ENCODE measurements at regions not wholly inside any gene's neighbourhood (a gene's known extent, or its start where the extent isn't known, plus 50 kb on each side); places are given as distances from the start of the nearest gene placed in this dataset.
"Not testable (repeated sequence)": the region's sequence is repeated elsewhere in the genome, so short reads cannot be mapped to it uniquely, and the experiment has no call there.

- Histone ChIP-seq H3K27me3 (ENCODE audit: control insufficient read depth, insufficient read depth, low read length) (no peaks in the 10 kb centered on the region), H3K4me3 (ENCODE audit: low read depth, low read length) (no peak overlapping the region), H3K36me3 (ENCODE audit: control insufficient read depth, insufficient read depth, low read length) (no peaks in the 10 kb centered on the region)
- FAIRE-seq (no peak), DNase-seq (ENCODE audit: low read depth) (no peak)
- TF ChIP-seq CTCF (IDR thresholded peaks at IDR 0.05; ENCODE audit: insufficient read depth, low read length, severe bottlenecking), result no peak
These were observed 1393.1 kb downstream of the EFNA5 start for GRCh38 chr5:106277540-106278096.

GRCh38 chr5:106269252-106269843, 1401.4 kb downstream of the EFNA5 start:
- Histone ChIP-seq H3K4me3 (ENCODE audit: low read depth, low read length) (no peak overlapping the region), H3K27me3 (ENCODE audit: control insufficient read depth, insufficient read depth, low read length) (no peaks in the 10 kb centered on the region), H3K36me3 (ENCODE audit: control insufficient read depth, insufficient read depth, low read length) (no peaks in the 10 kb centered on the region)
- DNase-seq (ENCODE audit: low read depth) (peak; percentile 58), FAIRE-seq (no peak)
- TF ChIP-seq CTCF (IDR thresholded peaks at IDR 0.05; ENCODE audit: insufficient read depth, low read length, severe bottlenecking), result peak; percentile 74

- Histone ChIP-seq H3K27me3 (ENCODE audit: control insufficient read depth, insufficient read depth, low read length) (no peaks in the 10 kb centered on the region), H3K36me3 (ENCODE audit: control insufficient read depth, insufficient read depth, low read length) (no peaks in the 10 kb centered on the region), H3K4me3 (ENCODE audit: low read depth, low read length) (no peak overlapping the region)
- DNase-seq (ENCODE audit: low read depth) (no peak), FAIRE-seq (no peak)
- TF ChIP-seq CTCF (IDR thresholded peaks at IDR 0.05; ENCODE audit: insufficient read depth, low read length, severe bottlenecking), result no peak
These were observed 1403.5 kb downstream of the EFNA5 start for GRCh38 chr5:106267256-106267655.

- H3K27me3 ChIP-seq (ENCODE audit: control insufficient read depth, insufficient read depth, low read length), result no peaks in the 10 kb centered on the region
- DNase-seq (ENCODE audit: low read depth), result peak; percentile 39
- H3K36me3 ChIP-seq (ENCODE audit: control insufficient read depth, insufficient read depth, low read length), result no peaks in the 10 kb centered on the region
- no peak for FAIRE-seq
- H3K4me3 ChIP-seq (ENCODE audit: low read depth, low read length), result no peak overlapping the region
- no peak for TF ChIP-seq CTCF (IDR thresholded peaks at IDR 0.05; ENCODE audit: insufficient read depth, low read length, severe bottlenecking)
These were observed 1408.3 kb downstream of the EFNA5 start for GRCh38 chr5:106262395-106262794.

- FAIRE-seq; H3K27me3 ChIP-seq (ENCODE audit: control insufficient read depth, insufficient read depth, low read length); H3K36me3 ChIP-seq (ENCODE audit: control insufficient read depth, insufficient read depth, low read length); DNase-seq (ENCODE audit: low read depth); H3K4me3 ChIP-seq (ENCODE audit: low read depth, low read length): not testable (repeated sequence)
These were observed 1411.2 kb downstream of the EFNA5 start for GRCh38 chr5:106259431-106260090.

- DNase-seq (ENCODE audit: low read depth), result no peak
- no peaks in the 10 kb centered on the region for H3K36me3 ChIP-seq (ENCODE audit: control insufficient read depth, insufficient read depth, low read length)
- no peak overlapping the region for H3K4me3 ChIP-seq (ENCODE audit: low read depth, low read length)
- H3K27me3 ChIP-seq (ENCODE audit: control insufficient read depth, insufficient read depth, low read length), result no peaks in the 10 kb centered on the region
- no peak for TF ChIP-seq CTCF (IDR thresholded peaks at IDR 0.05; ENCODE audit: insufficient read depth, low read length, severe bottlenecking)
- FAIRE-seq, result no peak
These were observed 1412.1 kb downstream of the EFNA5 start for GRCh38 chr5:106258591-106259125.
